ENCODE measurements at regions not wholly inside any gene's neighbourhood (a gene's known extent, or its start where the extent isn't known, plus 50 kb on each side); places are given as distances from the start of the nearest gene placed in this dataset.

DNA sequence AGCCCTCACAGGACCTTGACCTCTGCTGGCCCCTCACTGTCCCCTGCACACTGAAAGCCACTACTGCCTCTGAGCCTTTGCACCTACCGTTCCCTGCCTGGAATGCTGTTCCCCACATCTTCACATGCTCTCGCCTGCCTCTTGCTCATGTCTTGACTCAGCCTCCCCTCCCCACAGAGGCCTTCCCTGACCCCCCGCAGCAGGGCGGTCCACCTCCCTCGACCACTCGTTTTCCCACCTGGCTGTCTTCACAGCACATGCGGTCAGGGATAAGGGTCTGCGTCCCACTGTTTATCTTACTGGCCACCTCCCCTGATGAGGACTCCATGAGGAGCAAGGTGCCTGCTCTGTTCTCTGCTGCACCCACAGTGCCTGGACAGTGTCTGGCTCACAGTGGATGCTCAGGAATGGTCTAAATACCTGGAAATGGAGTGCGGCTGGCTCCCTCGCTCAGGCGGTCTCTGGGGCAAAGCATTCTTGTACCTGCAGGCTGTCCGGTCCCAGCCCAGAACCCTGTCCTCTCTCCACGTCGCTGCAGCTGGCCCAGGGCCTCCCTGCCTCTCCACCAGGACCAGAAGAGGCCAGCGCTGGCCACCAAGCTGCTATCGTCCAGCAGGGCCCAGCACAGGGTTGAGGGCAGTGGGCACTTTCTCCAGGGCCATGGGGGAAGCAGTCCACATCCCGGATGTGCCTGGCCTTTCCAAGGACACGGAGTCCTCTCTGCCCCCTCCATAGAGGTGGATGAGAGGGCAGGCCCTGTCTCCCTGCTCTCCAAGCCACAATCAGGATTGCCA is 107.4 kb downstream of the NCOR2 start:
- H3K4ac ChIP-seq (ENCODE audit: low read depth, low read length): no peak overlapping the region
- H3K18ac ChIP-seq (ENCODE audit: insufficient read length, low read depth, low read length): no peak overlapping the region
- H3K27me3 ChIP-seq (ENCODE audit: insufficient read depth, low read length): no peaks in the 10 kb centered on the region
- no peak for DNase-seq
- no peak overlapping the region for H3K56ac ChIP-seq (ENCODE audit: insufficient read length, low read depth, low read length)
- H2BK20ac ChIP-seq (ENCODE audit: low read depth, low read length, poor library complexity, severe bottlenecking): no peak overlapping the region
- no peaks in the 10 kb centered on the region for H3K23me2 ChIP-seq (ENCODE audit: insufficient read length, low read depth, low read length, poor library complexity, severe bottlenecking)
- H3K27ac ChIP-seq (ENCODE audit: insufficient read length, low read depth, low read length): no peak overlapping the region
- H2BK120ac ChIP-seq (ENCODE audit: low read depth, low read length, poor library complexity, severe bottlenecking): no peak overlapping the region
- H3K4me1 Mint-ChIP-seq: peaks cover 15 to 39% of the 10 kb centered on the region in 2 experiments
- no peak overlapping the region for H2AFZ ChIP-seq (ENCODE audit: low read length)
- no peaks in the 10 kb centered on the region; the same call in 1 of the 2 replicates for H3K27me3 Mint-ChIP-seq (ENCODE audit: low read depth)
- H3K4me2 ChIP-seq (ENCODE audit: insufficient read depth, insufficient read length, low read length): no peak overlapping the region
- no CpG with 5 or more reads among the region's 18 CpGs for WGBS (ENCODE audit: extremely low coverage, insufficient read length, low lambda C conversion rate)
- peaks cover 2 to 8% of the 10 kb centered on the region in 2 experiments; a peak in 4 of 5 replicates for H3K9me3 Mint-ChIP-seq
- no peak overlapping the region for H3T11ph ChIP-seq (ENCODE audit: low read length)
- no peak overlapping the region for H3K4me3 Mint-ChIP-seq
- no peaks in the 10 kb centered on the region for H3K79me2 ChIP-seq (ENCODE audit: insufficient read depth, low read length)
- no peak overlapping the region for H4K8ac ChIP-seq (replicated peaks; ENCODE audit: insufficient read length, low read depth, low read length)
- no peak overlapping the region for H2AK5ac ChIP-seq (ENCODE audit: insufficient read length, low read length)
- no peaks in the 10 kb centered on the region for H3K4me1 ChIP-seq (ENCODE audit: insufficient read depth, low read length)
- H3K14ac ChIP-seq (ENCODE audit: insufficient read depth, low read length): no peak overlapping the region
- H3K23ac ChIP-seq (ENCODE audit: insufficient read length, low read depth, low read length): no peak overlapping the region
- H3K36me3 Mint-ChIP-seq (ENCODE audit: insufficient read depth in 1 of 3, low read depth in 3 of 3): peaks cover 26 to 60% (median 50%) of the 10 kb centered on the region in 3 experiments
- no peak overlapping the region for H3K9ac ChIP-seq (ENCODE audit: extremely low read depth, insufficient read length, low read length)
- no peak overlapping the region for H4K5ac ChIP-seq (ENCODE audit: insufficient read length, low read depth, low read length)
- peaks cover 3% of the 10 kb centered on the region for H4K20me1 ChIP-seq (ENCODE audit: control insufficient read depth, insufficient read depth, insufficient read length)
- H2BK12ac ChIP-seq (ENCODE audit: insufficient read length, low read depth, low read length): no peak overlapping the region
- H2BK15ac ChIP-seq (ENCODE audit: low read depth, low read length): no peak overlapping the region
- no peaks in the 10 kb centered on the region for H3K9me3 ChIP-seq (ENCODE audit: control insufficient read depth, low read depth, low read length)
- no peak overlapping the region for H4K91ac ChIP-seq (ENCODE audit: insufficient read length, low read depth, low read length)
- H2BK5ac ChIP-seq (ENCODE audit: insufficient read length, low read length): no peak overlapping the region
- H3K27ac Mint-ChIP-seq: 0 out of 7 replicates have a peak overlapping the region, but pooled peaks of 1 of the 3 experiments have one; percentile 73
- no peaks in the 10 kb centered on the region for H3K79me1 ChIP-seq (ENCODE audit: insufficient read depth, low read depth, low read length, poor library complexity, severe bottlenecking)
- TF ChIP-seq, protein P1, sequence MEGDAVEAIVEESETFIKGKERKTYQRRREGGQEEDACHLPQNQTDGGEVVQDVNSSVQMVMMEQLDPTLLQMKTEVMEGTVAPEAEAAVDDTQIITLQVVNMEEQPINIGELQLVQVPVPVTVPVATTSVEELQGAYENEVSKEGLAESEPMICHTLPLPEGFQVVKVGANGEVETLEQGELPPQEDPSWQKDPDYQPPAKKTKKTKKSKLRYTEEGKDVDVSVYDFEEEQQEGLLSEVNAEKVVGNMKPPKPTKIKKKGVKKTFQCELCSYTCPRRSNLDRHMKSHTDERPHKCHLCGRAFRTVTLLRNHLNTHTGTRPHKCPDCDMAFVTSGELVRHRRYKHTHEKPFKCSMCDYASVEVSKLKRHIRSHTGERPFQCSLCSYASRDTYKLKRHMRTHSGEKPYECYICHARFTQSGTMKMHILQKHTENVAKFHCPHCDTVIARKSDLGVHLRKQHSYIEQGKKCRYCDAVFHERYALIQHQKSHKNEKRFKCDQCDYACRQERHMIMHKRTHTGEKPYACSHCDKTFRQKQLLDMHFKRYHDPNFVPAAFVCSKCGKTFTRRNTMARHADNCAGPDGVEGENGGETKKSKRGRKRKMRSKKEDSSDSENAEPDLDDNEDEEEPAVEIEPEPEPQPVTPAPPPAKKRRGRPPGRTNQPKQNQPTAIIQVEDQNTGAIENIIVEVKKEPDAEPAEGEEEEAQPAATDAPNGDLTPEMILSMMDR (conservative IDR thresholded peaks at IDR 0.05): no peak

Measured in H9 (cell line).